HCT116 (cell line): ENCODE measurements at regions not wholly inside any gene's neighbourhood (a gene's known extent, or its start where the extent isn't known, plus 50 kb on each side); places are given as distances from the start of the nearest gene placed in this dataset.

ENCODE experiments used
- CBX3 ChIP-seq: IDR thresholded peaks from 2 replicates; pipeline ENCODE4 v1.6.1; 2012; ENCODE audit warnings: low read depth
- CEBPB ChIP-seq: IDR thresholded peaks from 2 replicates; pipeline ENCODE4 v1.6.1; 2012; ENCODE audit warnings: low read depth
- EZH2 ChIP-seq: fragments of 200-600 bp; sonication (generic); IDR thresholded peaks from 2 replicates; pipeline ENCODE4 v1.6.1; 2017; ENCODE audit warnings: antibody characterized with exemption, mixed run types
- EZH2phosphoT487 ChIP-seq: fragments of 200-600 bp; IDR thresholded peaks from 2 replicates; pipeline ENCODE4 v1.6.1; 2018; ENCODE audit warnings: antibody characterized with exemption, borderline replicate concordance
- POLR2A ChIP-seq: IDR thresholded peaks from 2 replicates; pipeline ENCODE4 v1.7.0; 2011; ENCODE audit warnings: borderline replicate concordance; ENCODE audit not compliant: insufficient read depth, insufficient read length; ENCODE audit errors: extremely low read depth
- POLR2AphosphoS5 ChIP-seq: IDR thresholded peaks from 2 replicates; pipeline ENCODE4 v1.6.1; 2011; ENCODE audit warnings: mild to moderate bottlenecking, low read depth, low read length, moderate library complexity
- YY1 ChIP-seq: IDR thresholded peaks from 2 replicates; pipeline ENCODE4 v1.6.1; 2011; ENCODE audit warnings: low read length, low read depth, moderate library complexity, mild to moderate bottlenecking; ENCODE audit not compliant: insufficient replicate concordance; ENCODE audit errors: extremely low read depth
- ZFX ChIP-seq: fragments of 450-650 bp; IDR thresholded peaks from 2 replicates; pipeline ENCODE4 v1.6.1; 2017
- ZNF274 ChIP-seq: fragments of 200-500 bp; sonication (Bioruptor generic); IDR thresholded peaks from 2 replicates; pipeline ENCODE4 v1.6.1; 2014; ENCODE audit warnings: mild to moderate bottlenecking, low read depth, low read length, inconsistent platforms
- TF ChIP-seq, protein P1 (sequence below): IDR thresholded peaks from 2 replicates; pipeline ENCODE4 v1.6.1; 2012; ENCODE audit warnings: low read depth
- TF ChIP-seq, protein P2 (sequence below), 3 experiments: fragments of 200-600 bp in 1 of 3; sonication (generic) in 1 of 3; IDR thresholded peaks in 2 of 3; conservative IDR thresholded peaks in 1 of 3; 2 replicates each; pipeline ENCODE4 v1.5.1; 2012 to 2017; ENCODE audit warnings: low read depth in 2 of 3, low read length in 2 of 3, antibody characterized with exemption in 1 of 3, borderline replicate concordance in 1 of 3, control low read depth in 1 of 3, mild to moderate bottlenecking in 1 of 3, mixed read lengths in 1 of 3, mixed run types in 1 of 3, moderate library complexity in 1 of 3; ENCODE audit not compliant: insufficient read depth in 1 of 3

DNA sequence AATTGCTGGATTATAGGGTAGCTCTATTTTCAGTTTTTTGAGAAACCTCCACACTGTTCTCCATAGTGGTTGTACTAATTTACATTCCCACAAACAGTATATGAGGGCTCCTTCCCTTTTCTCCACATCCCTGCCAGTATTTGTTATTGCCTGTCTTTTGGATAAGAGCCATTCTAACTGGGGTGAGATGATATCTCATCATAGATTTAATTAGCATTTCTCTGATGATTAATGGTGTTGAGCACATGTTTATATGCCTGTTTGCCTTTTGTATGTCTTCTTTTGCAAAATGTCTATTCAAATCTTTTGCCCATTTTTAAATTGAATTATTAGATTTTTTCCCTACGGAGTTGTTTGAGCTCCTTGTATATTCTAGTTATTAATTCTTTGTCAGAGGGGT, 385.3 kb downstream of the CCER1 start:
- TF ChIP-seq, protein P1, sequence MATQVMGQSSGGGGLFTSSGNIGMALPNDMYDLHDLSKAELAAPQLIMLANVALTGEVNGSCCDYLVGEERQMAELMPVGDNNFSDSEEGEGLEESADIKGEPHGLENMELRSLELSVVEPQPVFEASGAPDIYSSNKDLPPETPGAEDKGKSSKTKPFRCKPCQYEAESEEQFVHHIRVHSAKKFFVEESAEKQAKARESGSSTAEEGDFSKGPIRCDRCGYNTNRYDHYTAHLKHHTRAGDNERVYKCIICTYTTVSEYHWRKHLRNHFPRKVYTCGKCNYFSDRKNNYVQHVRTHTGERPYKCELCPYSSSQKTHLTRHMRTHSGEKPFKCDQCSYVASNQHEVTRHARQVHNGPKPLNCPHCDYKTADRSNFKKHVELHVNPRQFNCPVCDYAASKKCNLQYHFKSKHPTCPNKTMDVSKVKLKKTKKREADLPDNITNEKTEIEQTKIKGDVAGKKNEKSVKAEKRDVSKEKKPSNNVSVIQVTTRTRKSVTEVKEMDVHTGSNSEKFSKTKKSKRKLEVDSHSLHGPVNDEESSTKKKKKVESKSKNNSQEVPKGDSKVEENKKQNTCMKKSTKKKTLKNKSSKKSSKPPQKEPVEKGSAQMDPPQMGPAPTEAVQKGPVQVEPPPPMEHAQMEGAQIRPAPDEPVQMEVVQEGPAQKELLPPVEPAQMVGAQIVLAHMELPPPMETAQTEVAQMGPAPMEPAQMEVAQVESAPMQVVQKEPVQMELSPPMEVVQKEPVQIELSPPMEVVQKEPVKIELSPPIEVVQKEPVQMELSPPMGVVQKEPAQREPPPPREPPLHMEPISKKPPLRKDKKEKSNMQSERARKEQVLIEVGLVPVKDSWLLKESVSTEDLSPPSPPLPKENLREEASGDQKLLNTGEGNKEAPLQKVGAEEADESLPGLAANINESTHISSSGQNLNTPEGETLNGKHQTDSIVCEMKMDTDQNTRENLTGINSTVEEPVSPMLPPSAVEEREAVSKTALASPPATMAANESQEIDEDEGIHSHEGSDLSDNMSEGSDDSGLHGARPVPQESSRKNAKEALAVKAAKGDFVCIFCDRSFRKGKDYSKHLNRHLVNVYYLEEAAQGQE, result no peak
- TF ChIP-seq POLR2AphosphoS5, result no peak
- no peak for TF ChIP-seq ZNF274
- TF ChIP-seq, protein P2, sequence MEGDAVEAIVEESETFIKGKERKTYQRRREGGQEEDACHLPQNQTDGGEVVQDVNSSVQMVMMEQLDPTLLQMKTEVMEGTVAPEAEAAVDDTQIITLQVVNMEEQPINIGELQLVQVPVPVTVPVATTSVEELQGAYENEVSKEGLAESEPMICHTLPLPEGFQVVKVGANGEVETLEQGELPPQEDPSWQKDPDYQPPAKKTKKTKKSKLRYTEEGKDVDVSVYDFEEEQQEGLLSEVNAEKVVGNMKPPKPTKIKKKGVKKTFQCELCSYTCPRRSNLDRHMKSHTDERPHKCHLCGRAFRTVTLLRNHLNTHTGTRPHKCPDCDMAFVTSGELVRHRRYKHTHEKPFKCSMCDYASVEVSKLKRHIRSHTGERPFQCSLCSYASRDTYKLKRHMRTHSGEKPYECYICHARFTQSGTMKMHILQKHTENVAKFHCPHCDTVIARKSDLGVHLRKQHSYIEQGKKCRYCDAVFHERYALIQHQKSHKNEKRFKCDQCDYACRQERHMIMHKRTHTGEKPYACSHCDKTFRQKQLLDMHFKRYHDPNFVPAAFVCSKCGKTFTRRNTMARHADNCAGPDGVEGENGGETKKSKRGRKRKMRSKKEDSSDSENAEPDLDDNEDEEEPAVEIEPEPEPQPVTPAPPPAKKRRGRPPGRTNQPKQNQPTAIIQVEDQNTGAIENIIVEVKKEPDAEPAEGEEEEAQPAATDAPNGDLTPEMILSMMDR (IDR thresholded peaks at IDR 0.05 in 2 of 3, conservative IDR thresholded peaks at IDR 0.05 in 1 of 3; ENCODE audit: borderline replicate concordance in 1 of 3, insufficient read depth in 1 of 3, low read depth in 2 of 3, low read length in 2 of 3), result no peak
- TF ChIP-seq ZFX, result no peak
- TF ChIP-seq CEBPB, result no peak
- TF ChIP-seq POLR2A, result no peak
- no peak for TF ChIP-seq EZH2phosphoT487
- TF ChIP-seq EZH2, result no peak
- TF ChIP-seq CBX3, result no peak
- TF ChIP-seq YY1, result no peak
